ENCODE measurements at regions not wholly inside any gene's neighbourhood (a gene's known extent, or its start where the extent isn't known, plus 50 kb on each side); places are given as distances from the start of the nearest gene placed in this dataset.

- no peaks in the 10 kb centered on the region for H3K4me1 Mint-ChIP-seq
These were observed 145.1 kb upstream of the TBCA start for GRCh38 chr5:77921094-77921768.

DNA sequence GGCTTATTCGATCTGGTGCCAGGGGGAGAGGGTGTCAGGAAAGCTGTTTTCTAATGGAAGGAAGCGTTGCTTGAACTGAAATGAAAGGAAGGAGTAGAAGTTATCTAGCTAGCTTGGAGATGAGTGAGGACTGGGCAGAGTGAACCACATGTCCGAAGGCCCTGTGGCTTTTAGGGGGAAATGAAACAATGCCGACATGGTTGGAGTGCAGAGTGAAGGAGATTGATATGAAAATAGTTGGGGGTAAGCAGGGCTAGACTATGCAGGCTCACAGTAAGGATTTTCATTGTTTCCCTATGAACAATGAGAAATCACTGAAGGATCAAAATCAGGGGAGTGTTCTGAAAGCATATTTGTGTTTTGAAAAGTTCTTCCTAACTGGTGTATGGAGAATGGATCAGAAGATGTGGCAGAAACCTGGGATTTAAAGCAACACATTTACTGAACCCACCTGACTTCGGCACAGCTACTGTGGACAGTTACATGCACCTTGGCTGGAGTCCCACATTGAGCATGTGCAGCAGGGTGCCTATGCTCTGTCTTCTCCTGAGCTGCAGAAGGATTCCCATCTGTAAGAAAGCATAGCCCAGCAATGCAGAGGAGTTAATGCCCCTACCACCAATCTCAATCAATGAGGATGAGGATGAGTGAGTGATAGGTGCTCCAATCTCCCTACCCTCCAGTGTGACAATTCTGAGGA, 144.4 kb upstream of the TBCA start:
- Mint-ChIP-seq H3K9me3 (no peaks in the 10 kb centered on the region), H3K36me3 (ENCODE audit: low read depth) (no peaks in the 10 kb centered on the region), H3K4me3 (no peak overlapping the region), H3K27ac (ENCODE audit: unreplicated experiment) (no peak overlapping the region), H3K4me1 (no peaks in the 10 kb centered on the region), H3K27me3 (ENCODE audit: low read depth) (no peaks in the 10 kb centered on the region)
- no peak for DNase-seq (ENCODE audit: low read depth, low spot score)
- TF ChIP-seq, protein P1, sequence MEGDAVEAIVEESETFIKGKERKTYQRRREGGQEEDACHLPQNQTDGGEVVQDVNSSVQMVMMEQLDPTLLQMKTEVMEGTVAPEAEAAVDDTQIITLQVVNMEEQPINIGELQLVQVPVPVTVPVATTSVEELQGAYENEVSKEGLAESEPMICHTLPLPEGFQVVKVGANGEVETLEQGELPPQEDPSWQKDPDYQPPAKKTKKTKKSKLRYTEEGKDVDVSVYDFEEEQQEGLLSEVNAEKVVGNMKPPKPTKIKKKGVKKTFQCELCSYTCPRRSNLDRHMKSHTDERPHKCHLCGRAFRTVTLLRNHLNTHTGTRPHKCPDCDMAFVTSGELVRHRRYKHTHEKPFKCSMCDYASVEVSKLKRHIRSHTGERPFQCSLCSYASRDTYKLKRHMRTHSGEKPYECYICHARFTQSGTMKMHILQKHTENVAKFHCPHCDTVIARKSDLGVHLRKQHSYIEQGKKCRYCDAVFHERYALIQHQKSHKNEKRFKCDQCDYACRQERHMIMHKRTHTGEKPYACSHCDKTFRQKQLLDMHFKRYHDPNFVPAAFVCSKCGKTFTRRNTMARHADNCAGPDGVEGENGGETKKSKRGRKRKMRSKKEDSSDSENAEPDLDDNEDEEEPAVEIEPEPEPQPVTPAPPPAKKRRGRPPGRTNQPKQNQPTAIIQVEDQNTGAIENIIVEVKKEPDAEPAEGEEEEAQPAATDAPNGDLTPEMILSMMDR (conservative IDR thresholded peaks at IDR 0.05): no peak

More at GRCh38 chr5:77921094-77921768, 145.1 kb upstream of the TBCA start:
- no peak for DNase-seq (ENCODE audit: low read depth, low spot score)
- H3K27me3 Mint-ChIP-seq (ENCODE audit: low read depth): no peaks in the 10 kb centered on the region
- TF ChIP-seq, protein P1 (conservative IDR thresholded peaks at IDR 0.05): no peak
- H3K36me3 Mint-ChIP-seq (ENCODE audit: low read depth): no peaks in the 10 kb centered on the region
- H3K9me3 Mint-ChIP-seq: no peaks in the 10 kb centered on the region
- H3K4me3 Mint-ChIP-seq: no peak overlapping the region
- no peak overlapping the region for H3K27ac Mint-ChIP-seq (ENCODE audit: unreplicated experiment)

GRCh38 chr5:77915346-77915745, 139.2 kb upstream of the TBCA start:
- Mint-ChIP-seq H3K9me3 (peaks cover 6% of the 10 kb centered on the region), H3K36me3 (ENCODE audit: low read depth) (no peaks in the 10 kb centered on the region), H3K4me1 (peaks cover 8% of the 10 kb centered on the region), H3K27me3 (ENCODE audit: low read depth) (peaks cover 5% of the 10 kb centered on the region), H3K27ac (ENCODE audit: unreplicated experiment) (no peak overlapping the region), H3K4me3 (no peak overlapping the region)
- TF ChIP-seq, protein P1 (conservative IDR thresholded peaks at IDR 0.05): no peak
- no peak for DNase-seq (ENCODE audit: low read depth, low spot score)

DNA sequence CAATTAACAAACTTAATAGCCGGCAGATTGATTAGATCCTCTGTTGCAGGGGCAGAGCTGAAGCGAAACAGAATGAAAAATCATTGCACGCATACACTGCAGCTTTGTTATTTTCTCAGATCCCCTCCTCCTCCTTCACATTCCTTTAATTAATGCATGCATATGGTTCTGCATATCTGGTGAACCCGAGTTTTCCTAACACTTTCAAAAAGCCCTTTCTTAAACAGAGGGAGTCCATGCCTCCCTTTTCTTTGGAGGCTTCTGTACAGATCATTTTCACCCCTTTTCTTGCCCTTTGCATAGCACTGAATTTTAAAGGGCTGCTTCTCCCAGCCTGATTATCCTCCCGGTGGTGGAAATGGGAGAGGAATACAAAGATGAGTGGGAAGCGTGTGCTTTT, 136.6 kb upstream of the TBCA start:
- Mint-ChIP-seq H3K4me1 (peaks cover 8% of the 10 kb centered on the region), H3K9me3 (peaks cover 6% of the 10 kb centered on the region), H3K36me3 (ENCODE audit: low read depth) (no peaks in the 10 kb centered on the region), H3K27me3 (ENCODE audit: low read depth) (peaks cover 5% of the 10 kb centered on the region), H3K4me3 (no peak overlapping the region), H3K27ac (ENCODE audit: unreplicated experiment) (peak overlapping the region; percentile 2)
- DNase-seq (ENCODE audit: low read depth, low spot score): no peak
- TF ChIP-seq, protein P1 (conservative IDR thresholded peaks at IDR 0.05): no peak

DNA sequence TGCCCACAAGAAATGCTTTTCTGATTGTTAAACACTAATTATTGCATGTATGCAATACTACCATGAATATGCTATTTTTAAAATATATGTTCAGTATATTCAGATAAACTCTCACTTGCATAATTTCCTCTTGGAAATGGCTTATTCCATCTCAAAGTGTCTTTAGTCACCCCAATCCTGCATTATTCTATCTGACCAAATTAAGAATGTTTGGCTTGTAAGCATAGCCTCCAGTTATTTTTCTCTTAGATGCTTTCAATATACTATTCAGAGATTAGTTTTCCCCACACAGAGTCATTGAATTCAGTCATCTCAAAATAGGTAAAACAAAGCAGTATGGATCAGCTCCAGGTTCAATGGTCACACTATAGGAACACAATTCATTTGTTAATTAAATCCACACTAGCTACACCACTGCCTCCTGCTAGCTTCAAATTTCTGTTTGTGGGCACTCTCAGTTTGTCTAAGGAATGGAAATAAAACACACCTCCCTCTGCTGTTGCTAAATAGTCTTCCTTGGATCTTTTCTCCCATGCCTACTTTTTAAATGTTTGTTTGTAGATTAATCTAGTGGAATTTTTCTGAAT, 134.6 kb upstream of the TBCA start:
- peaks cover 5% of the 10 kb centered on the region for H3K27me3 Mint-ChIP-seq (ENCODE audit: low read depth)
- H3K36me3 Mint-ChIP-seq (ENCODE audit: low read depth): no peaks in the 10 kb centered on the region
- peaks cover 6% of the 10 kb centered on the region for H3K9me3 Mint-ChIP-seq
- DNase-seq (ENCODE audit: low read depth, low spot score): no peak
- TF ChIP-seq, protein P1 (conservative IDR thresholded peaks at IDR 0.05): no peak
- no peak overlapping the region for H3K27ac Mint-ChIP-seq (ENCODE audit: unreplicated experiment)
- no peak overlapping the region for H3K4me3 Mint-ChIP-seq
- H3K4me1 Mint-ChIP-seq: peaks cover 8% of the 10 kb centered on the region

Data from neural crest cell (in vitro differentiated cells).